KMS-11 (cell line): ENCODE measurements at regions not wholly inside any gene's neighbourhood (a gene's known extent, or its start where the extent isn't known, plus 50 kb on each side); places are given as distances from the start of the nearest gene placed in this dataset.

Source experiments
- H2AFZ ChIP-seq: fragments of 200-600 bp; sonication (generic); 2 replicates; pipeline ENCODE4 v1.6.1; 2016; ENCODE audit warnings: antibody characterized with exemption, mixed run types, low read depth
- H3K27ac ChIP-seq: fragments of 200-600 bp; sonication (generic); 2 replicates; pipeline ENCODE4 v1.6.1; 2016; ENCODE audit warnings: mild to moderate bottlenecking, mixed run types
- H3K27me3 ChIP-seq: fragments of 200-600 bp; sonication (generic); 2 replicates; pipeline ENCODE4 v1.6.1; 2017; ENCODE audit warnings: mild to moderate bottlenecking, low read depth, mixed run types, moderate library complexity; ENCODE audit not compliant: insufficient read depth
- H3K36me3 ChIP-seq: fragments of 200-600 bp; sonication (generic); 2 replicates; pipeline ENCODE4 v1.6.1; 2017; ENCODE audit warnings: mild to moderate bottlenecking, mixed run types; ENCODE audit not compliant: insufficient read depth
- H3K4me1 ChIP-seq: fragments of 200-600 bp; sonication (generic); 2 replicates; pipeline ENCODE4 v1.6.1; 2016; ENCODE audit warnings: mild to moderate bottlenecking, low read depth, mixed run types; ENCODE audit not compliant: poor library complexity, severe bottlenecking
- H3K4me2 ChIP-seq: fragments of 200-600 bp; sonication (generic); 2 replicates; pipeline ENCODE4 v1.7.0; 2016; ENCODE audit warnings: mild to moderate bottlenecking, mixed run types
- H3K4me3 ChIP-seq: fragments of 200-600 bp; sonication (generic); IDR thresholded peaks from 2 replicates; pipeline ENCODE4 v1.6.1; 2017; ENCODE audit warnings: low read depth, low read length, mixed read lengths; ENCODE audit not compliant: insufficient read depth
- H3K79me2 ChIP-seq: fragments of 200-600 bp; sonication (generic); 2 replicates; pipeline ENCODE4 v1.6.1; 2016; ENCODE audit warnings: low read depth, mixed run types; ENCODE audit not compliant: insufficient read depth
- H3K9ac ChIP-seq: fragments of 200-600 bp; sonication (generic); 2 replicates; pipeline ENCODE4 v1.6.1; 2016; ENCODE audit warnings: mild to moderate bottlenecking, mixed run types
- H4K20me1 ChIP-seq: fragments of 200-600 bp; sonication (generic); 2 replicates; pipeline ENCODE4 v1.6.1; 2016; ENCODE audit warnings: mild to moderate bottlenecking, mixed run types; ENCODE audit not compliant: insufficient read depth
- CTCF ChIP-seq: fragments of 200-600 bp; sonication (generic); conservative IDR thresholded peaks from 2 replicates; pipeline ENCODE4 v1.6.1; 2017; ENCODE audit warnings: low read depth, mild to moderate bottlenecking, antibody characterized with exemption, low read length, moderate library complexity, mixed read lengths

GRCh38 chr21:27648560-27648959 is 681.7 kb upstream of the ADAMTS5 start:
- Histone ChIP-seq H3K4me1 (no peaks in the 10 kb centered on the region), H3K9ac (no peak overlapping the region), H4K20me1 (no peaks in the 10 kb centered on the region), H3K4me3 (no peak overlapping the region), H3K4me2 (no peak overlapping the region), H3K79me2 (no peaks in the 10 kb centered on the region), H3K27ac (no peak overlapping the region), H3K27me3 (no peaks in the 10 kb centered on the region), H2AFZ (no peak overlapping the region), H3K36me3 (no peaks in the 10 kb centered on the region)
- no peak for TF ChIP-seq CTCF

- no peaks in the 10 kb centered on the region for H3K36me3 ChIP-seq
- TF ChIP-seq CTCF: no peak
- no peaks in the 10 kb centered on the region for H3K79me2 ChIP-seq
- H3K27me3 ChIP-seq: no peaks in the 10 kb centered on the region
- no peak overlapping the region for H3K4me3 ChIP-seq
- H3K4me2 ChIP-seq: no peak overlapping the region
- no peak overlapping the region for H3K9ac ChIP-seq
- H3K4me1 ChIP-seq: no peaks in the 10 kb centered on the region
- no peaks in the 10 kb centered on the region for H4K20me1 ChIP-seq
- no peak overlapping the region for H2AFZ ChIP-seq
- no peak overlapping the region for H3K27ac ChIP-seq
These were observed 681.0 kb upstream of the ADAMTS5 start for GRCh38 chr21:27647921-27648320.

- Histone ChIP-seq H3K36me3 (no peaks in the 10 kb centered on the region), H3K79me2 (no peaks in the 10 kb centered on the region), H3K9ac (no peak overlapping the region), H3K27me3 (no peaks in the 10 kb centered on the region), H3K4me2 (no peak overlapping the region), H4K20me1 (no peaks in the 10 kb centered on the region), H2AFZ (no peak overlapping the region), H3K4me1 (no peaks in the 10 kb centered on the region), H3K27ac (no peak overlapping the region), H3K4me3 (no peak overlapping the region)
- no peak for TF ChIP-seq CTCF
These were observed 680.5 kb upstream of the ADAMTS5 start for GRCh38 chr21:27647401-27647800.

- Histone ChIP-seq H3K27ac (no peak overlapping the region), H3K36me3 (no peaks in the 10 kb centered on the region)
These were observed 679.8 kb upstream of the ADAMTS5 start for GRCh38 chr21:27646691-27647090.

More at GRCh38 chr21:27646691-27647090, 679.8 kb upstream of the ADAMTS5 start:
- H3K9ac ChIP-seq: no peak overlapping the region
- no peak overlapping the region for H3K4me2 ChIP-seq
- no peak overlapping the region for H3K4me3 ChIP-seq
- H4K20me1 ChIP-seq: no peaks in the 10 kb centered on the region
- H3K27me3 ChIP-seq: no peaks in the 10 kb centered on the region
- H3K79me2 ChIP-seq: no peaks in the 10 kb centered on the region
- H3K4me1 ChIP-seq: no peaks in the 10 kb centered on the region
- TF ChIP-seq CTCF: no peak
- H2AFZ ChIP-seq: no peak overlapping the region
